ENCODE measurements at regions not wholly inside any gene's neighbourhood (a gene's known extent, or its start where the extent isn't known, plus 50 kb on each side); places are given as distances from the start of the nearest gene placed in this dataset.
A peak's percentile ranks its signal among the peaks of the same experiment; 100 is the strongest.

GRCh38 chr2:120550893-120551446 lies 184.7 kb upstream of the GLI2 start:
- peaks cover 0 to 46% (median 9%) of the 10 kb centered on the region in 4 donors for H3K4me1 ChIP-seq
- DNase-seq (ENCODE audit: low spot score in 2 of 2), result no peak
- H3K4me3 ChIP-seq, result no peak overlapping the region
- H3K27ac ChIP-seq, result no peak overlapping the region
- no peaks in the 10 kb centered on the region for H3K9me3 ChIP-seq
- peaks cover 0 to 3% of the 10 kb centered on the region in 2 donors for H3K27me3 ChIP-seq
- no peaks in the 10 kb centered on the region for H3K36me3 ChIP-seq
- no peak for TF ChIP-seq EP300 (IDR thresholded peaks at IDR 0.05)
- 54 to 71% methylated on average over 2 of the region's 2 CpGs for WGBS, 2 donors

GRCh38 chr2:120551522-120551921 lies 184.1 kb upstream of the GLI2 start:
- no peak for DNase-seq (ENCODE audit: low spot score in 2 of 2)
- no peak for TF ChIP-seq POLR2A (IDR thresholded peaks at IDR 0.05)
- TF ChIP-seq EP300 (IDR thresholded peaks at IDR 0.05), result peak in 1 of 2 donors; percentile 27
- no peak for TF ChIP-seq CTCF (IDR thresholded peaks at IDR 0.05)
- 33 to 37% methylated on average over 3 of the region's 3 CpGs for WGBS, 2 donors
- Histone ChIP-seq H3K4me3 (no peak overlapping the region), H3K4me1 (peaks cover 0 to 41% (median 8%) of the 10 kb centered on the region in 4 donors), H3K27ac (peak overlapping the region in 1 of 4 donors; percentile 29), H3K27me3 (peaks cover 0 to 3% of the 10 kb centered on the region in 2 donors), H3K36me3 (no peaks in the 10 kb centered on the region), H3K9me3 (no peaks in the 10 kb centered on the region)

GRCh38 chr2:120552079-120552478 lies 183.6 kb upstream of the GLI2 start:
- Histone ChIP-seq H3K4me1 (peaks cover 0 to 35% (median 6%) of the 10 kb centered on the region in 4 donors), H3K27me3 (peaks cover 0 to 3% of the 10 kb centered on the region in 2 donors), H3K36me3 (no peaks in the 10 kb centered on the region), H3K4me3 (no peak overlapping the region), H3K9me3 (no peaks in the 10 kb centered on the region), H3K27ac (peak overlapping the region in 1 of 4 donors; percentile 29)
- 84% methylated on average over 11 of the region's 11 CpGs for WGBS, 2 donors
- no peak for DNase-seq (ENCODE audit: low spot score in 2 of 2)
- TF ChIP-seq POLR2A (IDR thresholded peaks at IDR 0.05) (no peak), CTCF (IDR thresholded peaks at IDR 0.05) (no peak), EP300 (IDR thresholded peaks at IDR 0.05) (no peak)

GRCh38 chr2:120552800-120553481 lies 182.7 kb upstream of the GLI2 start:
- Histone ChIP-seq H3K36me3 (no peaks in the 10 kb centered on the region), H3K27ac (peak overlapping the region in 1 of 4 donors; percentile 29), H3K4me1 (peaks cover 0 to 35% (median 6%) of the 10 kb centered on the region in 4 donors), H3K9me3 (no peaks in the 10 kb centered on the region), H3K27me3 (peaks cover 0 to 3% of the 10 kb centered on the region in 2 donors), H3K4me3 (no peak overlapping the region)
- TF ChIP-seq EP300 (IDR thresholded peaks at IDR 0.05), result peak; percentile 57 to 83
- TF ChIP-seq POLR2A (IDR thresholded peaks at IDR 0.05), result no peak
- TF ChIP-seq CTCF (IDR thresholded peaks at IDR 0.05), result peak; percentile 26 to 68 (median 42)
- peak; percentile 53 to 59 for DNase-seq (ENCODE audit: low spot score in 2 of 2)
- WGBS, 2 donors, result 10 to 14% methylated on average over 24 of the region's 24 CpGs

- no peak overlapping the region for H3K4me3 ChIP-seq
- no peaks in the 10 kb centered on the region for H3K9me3 ChIP-seq
- H3K36me3 ChIP-seq, result no peaks in the 10 kb centered on the region
- H3K27ac ChIP-seq, result no peak overlapping the region
- peaks cover 0 to 35% (median 6%) of the 10 kb centered on the region in 4 donors for H3K4me1 ChIP-seq
- DNase-seq (ENCODE audit: low spot score in 2 of 2), result no peak
- peaks cover 0 to 3% of the 10 kb centered on the region in 2 donors for H3K27me3 ChIP-seq
- TF ChIP-seq POLR2A (IDR thresholded peaks at IDR 0.05) (no peak), EP300 (IDR thresholded peaks at IDR 0.05) (no peak), CTCF (IDR thresholded peaks at IDR 0.05) (no peak)
Observed at GRCh38 chr2:120554625-120555032, 181.0 kb upstream of the GLI2 start.
